Right kidney (tissue), 1 donor: ENCODE measurements at regions not wholly inside any gene's neighbourhood (a gene's known extent, or its start where the extent isn't known, plus 50 kb on each side); places are given as distances from the start of the nearest gene placed in this dataset.

ENCODE experiments used
- DNase-seq: peaks from one replicate; pipeline ENCODE4 v3.0.0-alpha.2; 2016

DNA sequence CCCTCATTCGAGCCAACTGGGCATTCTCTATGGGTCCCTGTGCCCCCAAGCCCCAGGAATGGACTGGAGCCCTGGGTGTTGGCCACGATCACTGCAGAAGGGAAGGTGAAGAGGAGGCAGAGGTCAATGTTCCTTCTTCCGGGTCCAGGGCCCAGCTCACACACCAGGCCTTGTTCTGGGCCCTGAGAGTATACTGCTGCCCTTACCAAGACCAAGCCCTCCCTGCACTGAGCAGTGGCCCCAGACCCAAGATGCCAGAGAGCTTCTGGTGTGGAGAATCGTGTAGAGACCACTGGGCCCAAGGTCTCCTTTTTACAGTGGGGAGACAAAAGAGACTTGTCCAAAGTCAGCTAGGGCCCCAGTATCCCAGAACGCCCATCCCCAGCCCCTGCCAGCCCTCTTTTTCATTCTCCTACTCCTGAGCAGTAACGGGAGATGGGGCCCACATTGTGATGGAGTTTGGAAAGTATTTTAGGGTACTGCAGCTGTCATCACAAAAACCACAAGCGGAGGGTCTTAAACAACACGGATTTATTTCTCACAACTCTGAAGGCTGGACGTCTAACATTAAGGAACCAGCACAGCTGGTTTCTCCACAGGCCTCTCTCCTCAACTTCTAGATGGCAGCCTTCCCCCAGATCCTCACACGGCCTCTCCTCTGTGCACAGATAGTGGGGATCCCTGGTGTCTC lies 79.4 kb downstream of the PDGFA start:
- DNase-seq: no peak

DNA sequence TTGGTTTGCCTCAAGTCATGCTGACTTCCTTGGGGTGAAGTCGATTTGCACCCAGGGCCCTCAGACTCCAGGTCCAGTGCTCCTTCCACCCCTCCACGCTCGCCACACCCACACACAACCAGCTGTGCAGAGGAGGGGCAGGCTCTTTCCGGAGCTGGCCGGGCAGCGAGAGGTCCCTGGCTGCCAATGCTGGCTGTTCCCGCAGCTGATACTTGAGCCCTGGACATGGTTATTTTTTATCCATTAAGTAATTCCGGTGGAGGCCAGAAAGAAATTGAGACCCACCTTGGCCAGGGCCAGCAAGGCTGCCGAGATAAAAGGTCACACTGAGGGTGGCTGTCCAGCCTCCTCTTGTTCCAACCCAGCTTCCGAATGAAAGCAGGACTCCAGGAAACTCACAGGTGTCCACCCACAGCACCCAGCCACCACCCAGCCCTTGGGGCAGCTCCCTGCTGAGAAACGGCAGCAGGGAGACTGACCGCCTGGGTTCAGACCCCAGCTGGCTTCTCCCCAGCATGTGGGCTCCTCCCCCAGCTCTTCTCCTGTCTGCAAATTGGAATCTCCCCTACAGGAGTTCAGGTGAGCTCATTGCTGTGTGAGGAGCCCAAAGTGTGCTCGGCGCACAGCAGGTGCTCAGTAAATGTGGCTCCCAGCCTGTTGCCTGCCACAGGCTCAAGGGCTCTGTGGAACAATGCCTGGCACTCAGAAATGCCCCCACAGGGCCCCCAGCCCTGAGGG lies 77.8 kb downstream of the PDGFA start:
- no peak for DNase-seq

DNA sequence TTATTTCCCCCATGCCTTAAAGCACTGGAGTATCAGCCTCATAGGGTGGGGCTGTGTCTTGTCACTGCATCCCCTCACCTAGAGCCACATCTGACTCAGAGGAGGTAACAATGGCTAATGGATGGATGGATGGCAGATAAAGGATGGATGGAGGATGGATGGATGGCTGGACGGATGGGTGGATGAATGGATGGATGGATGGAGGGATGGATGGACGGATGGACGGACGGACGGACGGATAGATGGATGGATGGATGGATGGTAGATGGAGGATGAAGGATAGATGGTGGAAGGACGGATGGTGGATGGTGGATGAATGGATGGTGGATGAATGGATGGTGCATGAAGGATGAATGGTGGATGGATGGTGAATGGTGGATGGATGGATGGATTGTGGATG lies 77.2 kb downstream of the PDGFA start:
- DNase-seq: no peak

DNA sequence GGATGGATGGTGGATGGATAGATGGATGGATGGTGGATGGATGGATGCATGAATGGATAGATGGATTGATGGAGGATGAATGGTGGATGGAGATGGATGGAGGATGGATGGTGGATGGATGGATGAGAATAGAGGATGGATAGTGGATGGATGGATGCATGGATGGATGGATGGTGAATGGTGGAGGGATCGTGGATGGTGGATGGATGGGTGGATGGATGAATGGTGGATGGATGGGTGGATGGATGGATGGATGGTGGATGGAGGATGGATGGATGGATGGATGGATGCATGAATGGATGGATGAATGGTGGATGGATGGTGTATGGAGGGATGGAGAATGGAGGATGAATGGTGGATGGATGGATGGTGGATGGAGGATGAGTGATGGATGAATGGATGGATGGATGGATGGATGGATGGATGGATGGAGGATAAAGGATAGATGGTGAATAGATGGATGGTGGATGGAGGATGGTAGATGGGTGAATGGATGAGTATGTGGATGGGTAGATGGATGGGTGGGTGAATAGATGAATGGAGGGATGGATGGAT lies 76.3 kb downstream of the PDGFA start:
- DNase-seq: no peak

DNA sequence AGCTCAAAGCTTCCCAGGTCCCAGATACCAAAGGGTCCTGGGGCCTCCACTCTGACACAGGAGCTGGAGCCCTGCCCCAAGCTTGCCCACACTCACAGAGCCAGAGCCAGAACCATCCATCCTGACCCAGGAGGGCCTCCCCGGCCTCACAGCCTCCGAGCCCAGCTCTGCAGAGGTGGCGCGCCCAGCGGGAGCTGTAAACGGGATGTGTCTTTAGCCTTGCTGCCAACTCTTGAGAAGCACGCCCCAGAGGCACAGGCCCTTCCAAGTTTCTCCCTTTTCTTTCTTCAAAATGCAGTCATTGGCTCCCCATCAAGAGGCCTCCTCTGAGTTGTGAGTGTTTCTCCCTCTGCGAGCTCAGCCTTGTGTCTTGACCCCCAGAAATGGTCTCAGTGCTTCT lies 75.0 kb downstream of the PDGFA start:
- DNase-seq: no peak

DNA sequence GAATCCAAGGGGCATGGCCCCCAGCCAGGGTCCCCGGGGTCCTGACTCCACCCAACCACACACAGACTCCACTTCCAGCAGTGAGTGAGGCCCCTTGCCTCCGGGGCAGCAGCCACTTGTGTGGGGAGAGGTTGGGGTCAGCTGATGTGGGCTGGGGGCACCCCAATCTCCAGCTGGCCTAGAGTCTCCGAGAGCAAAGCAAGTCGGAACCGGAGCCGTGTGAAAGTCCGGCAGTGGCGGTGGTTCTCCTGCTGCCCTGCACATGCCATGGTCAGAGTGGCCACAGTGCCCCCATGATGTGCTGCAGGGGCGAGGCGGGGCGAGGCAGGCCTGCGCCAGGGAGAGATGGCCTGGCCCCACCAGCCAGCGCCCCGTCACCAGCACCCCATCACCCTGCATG lies 74.6 kb downstream of the PDGFA start:
- no peak for DNase-seq

DNA sequence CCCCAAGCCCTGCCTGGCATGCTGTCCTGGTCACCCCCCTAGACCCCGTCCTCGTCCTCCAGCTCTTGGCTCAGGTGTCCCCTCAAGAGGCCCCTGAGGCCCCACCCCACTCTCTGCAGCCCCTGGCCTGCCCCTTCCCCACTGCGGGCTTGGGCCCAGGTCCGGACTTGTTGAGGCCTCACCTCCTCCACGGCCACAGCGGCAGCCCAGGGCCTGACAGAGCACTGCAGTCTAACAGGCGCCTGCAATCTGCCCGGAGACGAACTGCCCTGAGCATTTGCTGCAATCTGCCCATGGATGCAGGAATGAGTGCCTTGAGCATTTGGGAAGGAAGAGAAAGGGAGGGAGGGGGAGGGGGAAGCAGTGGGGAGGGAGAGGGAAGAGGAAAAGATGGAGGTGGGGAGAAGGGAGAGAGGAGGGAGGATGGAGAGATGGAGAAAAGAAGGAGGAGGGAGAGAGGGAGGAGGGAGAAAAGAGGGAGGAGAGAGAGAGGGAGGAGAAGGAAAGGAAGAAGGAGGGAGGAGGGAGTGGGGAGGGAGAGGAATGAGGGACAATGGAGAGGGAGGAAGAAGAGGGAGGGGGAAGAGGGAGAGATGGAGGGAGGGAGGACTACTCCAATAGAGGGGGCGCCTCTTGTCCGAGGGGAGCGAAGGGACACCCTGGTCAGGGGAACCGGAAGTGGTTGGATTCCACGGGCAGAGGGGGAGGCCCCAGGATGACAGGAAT lies 73.9 kb downstream of the PDGFA start:
- no peak for DNase-seq

DNA sequence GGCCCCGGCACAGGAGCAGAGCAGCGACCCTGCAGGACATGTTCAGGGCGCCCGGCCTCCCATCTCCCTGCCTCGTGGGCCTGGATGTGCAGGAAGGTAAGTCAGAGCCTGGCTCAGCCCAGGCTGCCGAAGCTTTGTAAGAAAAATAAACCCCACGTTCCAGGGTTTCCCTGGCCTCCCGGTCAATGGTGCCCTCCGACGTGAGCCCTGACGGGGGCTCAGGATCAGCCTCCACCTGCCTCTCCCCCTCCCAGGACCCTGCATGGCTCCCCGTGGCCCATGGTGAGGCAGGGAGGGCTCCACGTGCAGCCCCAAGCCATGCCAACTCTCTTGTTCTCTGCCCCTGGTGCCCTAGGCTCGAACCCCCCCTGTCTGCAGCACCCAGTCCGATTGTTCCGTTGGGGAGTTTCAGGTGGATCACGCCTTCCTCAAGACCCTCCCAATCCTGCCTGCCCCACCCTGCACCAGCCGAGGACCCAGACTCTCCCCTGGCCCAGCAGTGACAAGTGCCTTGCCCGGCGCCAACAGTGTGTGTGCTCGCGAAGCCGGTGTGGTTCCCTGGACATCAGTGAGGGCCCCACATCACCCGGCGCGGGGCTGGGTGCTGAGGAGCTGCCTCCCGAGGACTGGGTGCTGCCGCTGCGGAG lies 73.2 kb downstream of the PDGFA start:
- no peak for DNase-seq
